Left ventricle myocardium inferior (tissue), 1 donor: ENCODE measurements at regions not wholly inside any gene's neighbourhood (a gene's known extent, or its start where the extent isn't known, plus 50 kb on each side); places are given as distances from the start of the nearest gene placed in this dataset.

ENCODE experiments used
- DNase-seq: peaks from one replicate; pipeline ENCODE4 v3.0.0-alpha.2; 2020
- H3K27ac ChIP-seq: fragments of 200-600 bp; replicated peaks from 2 replicates; pipeline ENCODE4 v1.8.0; 2021
- H3K27me3 ChIP-seq: fragments of 200-600 bp; 2 replicates; pipeline ENCODE4 v1.8.0; 2021; ENCODE audit warnings: low read depth
- H3K36me3 ChIP-seq: fragments of 200-600 bp; 2 replicates; pipeline ENCODE4 v1.8.0; 2021
- H3K4me1 ChIP-seq: fragments of 200-600 bp; 2 replicates; pipeline ENCODE4 v1.8.0; 2021
- H3K4me3 ChIP-seq: fragments of 200-600 bp; 2 replicates; pipeline ENCODE4 v1.8.0; 2021; ENCODE audit warnings: mild to moderate bottlenecking, moderate library complexity
- H3K9me3 ChIP-seq: fragments of 200-600 bp; replicated peaks from 2 replicates; pipeline ENCODE4 v1.8.0; 2021
- CTCF ChIP-seq: fragments of 200-600 bp; IDR thresholded peaks from 2 replicates; pipeline ENCODE4 v1.8.0; 2021; ENCODE audit warnings: antibody characterized with exemption, mild to moderate bottlenecking, borderline replicate concordance
- intact Hi-C: fragments of 100-400 bp; cut with micrococcal nuclease; formaldehyde crosslinking; loops from one replicate; pipeline ENCODE4 v1.11.0; 2022
- donor health status: DM: no; HTN: yes; CAD: no; lungs with severe emphysema.

GRCh38 chr1:195158091-195158490, 1450.1 kb downstream of the KCNT2 start:
- no peaks in the 10 kb centered on the region for H3K4me1 ChIP-seq
- no peak for TF ChIP-seq CTCF

GRCh38 chr1:195153107-195153506, 1455.1 kb downstream of the KCNT2 start:
- no peak for TF ChIP-seq CTCF
- H3K4me3 ChIP-seq: no peak overlapping the region
- no peaks in the 10 kb centered on the region for H3K27me3 ChIP-seq
- no peaks in the 10 kb centered on the region for H3K9me3 ChIP-seq
- H3K4me1 ChIP-seq: no peaks in the 10 kb centered on the region
- intact Hi-C loops: no loop called here
- no peak overlapping the region for H3K27ac ChIP-seq
- H3K36me3 ChIP-seq: no peaks in the 10 kb centered on the region
- DNase-seq: no peak

More at GRCh38 chr1:195158091-195158490, 1450.1 kb downstream of the KCNT2 start:
- DNase-seq: no peak
- Histone ChIP-seq H3K36me3 (no peaks in the 10 kb centered on the region), H3K4me3 (no peak overlapping the region), H3K27ac (no peak overlapping the region), H3K27me3 (no peaks in the 10 kb centered on the region), H3K9me3 (no peaks in the 10 kb centered on the region)
- intact Hi-C loops: no loop called here

- no peaks in the 10 kb centered on the region for H3K36me3 ChIP-seq
These were observed 1457.5 kb downstream of the KCNT2 start for GRCh38 chr1:195150768-195151167.

GRCh38 chr1:195141294-195141693, 1466.9 kb downstream of the KCNT2 start:
- H3K4me1 ChIP-seq: no peaks in the 10 kb centered on the region
- intact Hi-C loops: no loop called here
- H3K9me3 ChIP-seq: peaks cover 25% of the 10 kb centered on the region
- no peaks in the 10 kb centered on the region for H3K27me3 ChIP-seq
- no peak overlapping the region for H3K4me3 ChIP-seq
- TF ChIP-seq CTCF: no peak
- H3K36me3 ChIP-seq: no peaks in the 10 kb centered on the region
- no peak overlapping the region for H3K27ac ChIP-seq
- DNase-seq: no peak

More at GRCh38 chr1:195150768-195151167, 1457.5 kb downstream of the KCNT2 start:
- DNase-seq: no peak
- TF ChIP-seq CTCF: no peak
- intact Hi-C loops: no loop called here
- Histone ChIP-seq H3K4me1 (no peaks in the 10 kb centered on the region), H3K9me3 (no peaks in the 10 kb centered on the region), H3K27ac (no peak overlapping the region), H3K27me3 (no peaks in the 10 kb centered on the region), H3K4me3 (no peak overlapping the region)

GRCh38 chr1:195130598-195130997, 1477.6 kb downstream of the KCNT2 start:
- no peak for TF ChIP-seq CTCF
- no peaks in the 10 kb centered on the region for H3K27me3 ChIP-seq
- intact Hi-C loops: no loop called here

GRCh38 chr1:195122497-195122896, 1485.7 kb downstream of the KCNT2 start:
- TF ChIP-seq CTCF: no peak
- DNase-seq: no peak
- Histone ChIP-seq H3K27me3 (no peaks in the 10 kb centered on the region), H3K4me1 (no peaks in the 10 kb centered on the region), H3K36me3 (no peaks in the 10 kb centered on the region), H3K9me3 (no peaks in the 10 kb centered on the region), H3K4me3 (no peak overlapping the region), H3K27ac (no peak overlapping the region)
- intact Hi-C loops: no loop called here

More at GRCh38 chr1:195130598-195130997, 1477.6 kb downstream of the KCNT2 start:
- H3K27ac ChIP-seq: no peak overlapping the region
- no peak overlapping the region for H3K4me3 ChIP-seq
- H3K36me3 ChIP-seq: no peaks in the 10 kb centered on the region
- no peak for DNase-seq
- peaks cover 19% of the 10 kb centered on the region for H3K9me3 ChIP-seq
- H3K4me1 ChIP-seq: no peaks in the 10 kb centered on the region
